ENCODE measurements at regions not wholly inside any gene's neighbourhood (a gene's known extent, or its start where the extent isn't known, plus 50 kb on each side); places are given as distances from the start of the nearest gene placed in this dataset.

GRCh38 chr1:163745204-163745603 is 423.4 kb downstream of the NUF2 start:
- Histone ChIP-seq H3K9me3 (peaks cover 0 to 20% (median 4%) of the 10 kb centered on the region in 4 donors), H3K27me3 (no peaks in the 10 kb centered on the region), H3K4me3 (no peak overlapping the region), H3K36me3 (no peaks in the 10 kb centered on the region), H3K4me1 (no peaks in the 10 kb centered on the region), H3K27ac (replicated peaks in 1 of 4) (no peak overlapping the region)
- intact Hi-C loops (cut with DNase I) = no loop called here
- DNase-seq (ENCODE audit: extremely low spot score) = no peak
- TF ChIP-seq CTCF (IDR thresholded peaks at IDR 0.05) = no peak
- TF ChIP-seq POLR2A (IDR thresholded peaks at IDR 0.05; ENCODE audit: low read depth) = no peak
- no peak for TF ChIP-seq POLR2AphosphoS5 (IDR thresholded peaks at IDR 0.05)
- no peak for TF ChIP-seq EP300 (IDR thresholded peaks at IDR 0.05)
- 100% methylated on average over 1 of the region's 2 CpGs for WGBS

- H3K36me3 ChIP-seq = no peaks in the 10 kb centered on the region
- TF ChIP-seq EP300 (IDR thresholded peaks at IDR 0.05) = no peak
- TF ChIP-seq CTCF (IDR thresholded peaks at IDR 0.05) = no peak
- H3K4me3 ChIP-seq = no peak overlapping the region
- no peaks in the 10 kb centered on the region for H3K27me3 ChIP-seq
- H3K4me1 ChIP-seq = no peaks in the 10 kb centered on the region
- DNase-seq (ENCODE audit: extremely low spot score) = no peak
- intact Hi-C loops (cut with DNase I) = no loop called here
- H3K9me3 ChIP-seq = peaks cover 0 to 20% (median 4%) of the 10 kb centered on the region in 4 donors
- H3K27ac ChIP-seq (replicated peaks in 1 of 4) = no peak overlapping the region
Observed at GRCh38 chr1:163747261-163747660, 425.5 kb downstream of the NUF2 start.

GRCh38 chr1:163747855-163748254 is 426.1 kb downstream of the NUF2 start:
- Histone ChIP-seq H3K4me1 (no peaks in the 10 kb centered on the region), H3K36me3 (no peaks in the 10 kb centered on the region), H3K9me3 (peaks cover 0 to 20% (median 4%) of the 10 kb centered on the region in 4 donors), H3K27me3 (no peaks in the 10 kb centered on the region), H3K4me3 (no peak overlapping the region), H3K27ac (replicated peaks in 1 of 4) (no peak overlapping the region)
- DNase-seq (ENCODE audit: extremely low spot score) = no peak
- intact Hi-C loops (cut with DNase I) = no loop called here
- no peak for TF ChIP-seq POLR2AphosphoS5 (IDR thresholded peaks at IDR 0.05)
- no peak for TF ChIP-seq EP300 (IDR thresholded peaks at IDR 0.05)
- TF ChIP-seq POLR2A (IDR thresholded peaks at IDR 0.05; ENCODE audit: low read depth) = no peak
- TF ChIP-seq CTCF (IDR thresholded peaks at IDR 0.05) = no peak
- WGBS = 4% methylated on average over 1 of the region's 1 CpG

- H3K9me3 ChIP-seq = peaks cover 0 to 4% (median 0%) of the 10 kb centered on the region in 4 donors
- TF ChIP-seq POLR2A (IDR thresholded peaks at IDR 0.05; ENCODE audit: low read depth) (no peak), POLR2AphosphoS5 (IDR thresholded peaks at IDR 0.05) (no peak), EP300 (IDR thresholded peaks at IDR 0.05) (no peak), CTCF (IDR thresholded peaks at IDR 0.05) (no peak)
- DNase-seq (ENCODE audit: extremely low spot score) = no peak
- H3K27ac ChIP-seq (replicated peaks in 1 of 4) = no peak overlapping the region
- no peaks in the 10 kb centered on the region for H3K36me3 ChIP-seq
- H3K4me1 ChIP-seq = no peaks in the 10 kb centered on the region
- no peaks in the 10 kb centered on the region for H3K27me3 ChIP-seq
- 98% methylated on average over 2 of the region's 3 CpGs for WGBS
- intact Hi-C loops (cut with DNase I) = no loop called here
- H3K4me3 ChIP-seq = no peak overlapping the region
Observed at GRCh38 chr1:163758977-163759670, 437.4 kb downstream of the NUF2 start.

GRCh38 chr1:163761898-163762297 is 440.1 kb downstream of the NUF2 start:
- Histone ChIP-seq H3K9me3 (peaks cover 0 to 4% (median 0%) of the 10 kb centered on the region in 4 donors), H3K27ac (replicated peaks in 1 of 4) (no peak overlapping the region), H3K4me1 (no peaks in the 10 kb centered on the region), H3K36me3 (no peaks in the 10 kb centered on the region), H3K27me3 (no peaks in the 10 kb centered on the region), H3K4me3 (no peak overlapping the region)
- TF ChIP-seq CTCF (IDR thresholded peaks at IDR 0.05) = no peak
- no peak for TF ChIP-seq EP300 (IDR thresholded peaks at IDR 0.05)
- no peak for TF ChIP-seq POLR2A (IDR thresholded peaks at IDR 0.05; ENCODE audit: low read depth)
- no peak for TF ChIP-seq POLR2AphosphoS5 (IDR thresholded peaks at IDR 0.05)
- intact Hi-C loops (cut with DNase I) = no loop called here
- no peak for DNase-seq (ENCODE audit: extremely low spot score)
- 24% methylated on average over 3 of the region's 3 CpGs for WGBS
